Activated T-cell treated with anti-CD3 and anti-CD28 coated beads for 24 hours (primary cell): ENCODE measurements at regions not wholly inside any gene's neighbourhood (a gene's known extent, or its start where the extent isn't known, plus 50 kb on each side); places are given as distances from the start of the nearest gene placed in this dataset.

Experiments used
- DNase-seq: peaks from one replicate; pipeline ENCODE4 v3.0.0-alpha.2; 2020; ENCODE audit warnings: low read depth

GRCh38 chrX:13266641-13267345, 53.1 kb downstream of the ATXN3L start:
- DNase-seq, result no peak

DNA sequence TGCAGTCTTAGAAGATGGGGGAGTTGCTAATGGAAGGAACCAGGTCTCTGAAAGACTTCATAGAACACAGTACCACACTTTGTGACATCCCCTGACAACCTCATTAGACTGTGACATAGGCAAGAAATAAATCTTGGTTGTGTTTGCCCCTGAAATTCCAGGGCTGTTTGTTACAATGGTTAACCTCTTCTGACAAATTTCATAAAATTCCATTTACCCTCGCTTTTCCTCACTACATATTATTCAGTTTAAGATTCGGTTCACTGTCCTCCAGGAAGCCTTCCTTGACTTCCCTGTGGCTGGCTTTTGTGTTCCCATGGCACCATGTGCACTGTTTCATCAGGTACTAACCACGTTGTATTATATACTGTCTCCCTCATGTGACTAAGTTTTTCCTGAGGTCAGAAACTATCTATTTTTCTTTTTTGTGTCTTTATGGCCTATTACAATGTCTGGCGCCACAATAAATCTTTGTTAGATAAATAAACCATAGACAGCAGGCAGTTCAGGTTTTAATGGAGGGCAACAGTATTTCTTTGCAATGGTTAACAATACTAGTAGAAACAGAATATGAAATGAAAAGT, 54.2 kb downstream of the ATXN3L start:
- no peak for DNase-seq

GRCh38 chrX:13265111-13265510, 54.7 kb downstream of the ATXN3L start:
- no peak for DNase-seq

GRCh38 chrX:13263560-13264251, 56.1 kb downstream of the ATXN3L start:
- DNase-seq, result no peak

DNA sequence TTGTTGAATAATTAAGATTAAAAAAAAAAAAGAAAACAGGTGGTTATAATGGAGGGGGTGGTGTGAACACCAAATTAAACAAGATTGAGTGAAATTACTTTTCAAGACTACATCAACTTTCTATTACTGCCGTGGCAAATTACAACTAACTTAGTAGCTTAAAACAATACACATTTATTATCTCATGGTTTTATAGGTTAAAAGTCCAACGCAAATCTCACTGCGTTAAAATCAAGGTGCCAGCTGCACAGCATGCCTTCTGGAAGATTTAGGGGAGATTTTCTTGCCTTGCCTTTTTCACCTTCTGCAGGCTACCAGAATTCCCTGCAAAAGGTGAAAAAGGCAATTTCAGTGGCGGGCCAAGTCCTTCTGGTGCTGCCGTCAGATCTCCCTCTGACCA, 58.5 kb downstream of the ATXN3L start:
- DNase-seq, result no peak

DNA sequence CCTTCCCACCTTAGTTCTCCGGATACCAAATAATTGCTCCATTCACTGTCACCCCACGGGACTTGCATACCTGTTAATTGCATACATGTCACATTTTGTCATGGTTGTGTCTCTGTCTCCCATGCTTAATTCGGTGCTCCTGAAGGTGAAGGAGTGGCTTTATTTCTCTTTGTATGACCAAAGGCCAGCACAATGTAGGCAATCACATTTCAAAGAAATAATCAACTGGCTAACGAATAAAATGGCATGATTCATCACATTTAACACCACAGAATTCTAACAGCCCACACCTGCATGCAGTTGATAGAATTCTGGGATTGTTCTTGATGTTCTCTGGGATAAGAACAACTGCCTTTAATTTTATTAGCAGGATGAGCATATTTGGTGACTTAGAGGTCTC, 59.3 kb downstream of the ATXN3L start:
- no peak for DNase-seq

DNA sequence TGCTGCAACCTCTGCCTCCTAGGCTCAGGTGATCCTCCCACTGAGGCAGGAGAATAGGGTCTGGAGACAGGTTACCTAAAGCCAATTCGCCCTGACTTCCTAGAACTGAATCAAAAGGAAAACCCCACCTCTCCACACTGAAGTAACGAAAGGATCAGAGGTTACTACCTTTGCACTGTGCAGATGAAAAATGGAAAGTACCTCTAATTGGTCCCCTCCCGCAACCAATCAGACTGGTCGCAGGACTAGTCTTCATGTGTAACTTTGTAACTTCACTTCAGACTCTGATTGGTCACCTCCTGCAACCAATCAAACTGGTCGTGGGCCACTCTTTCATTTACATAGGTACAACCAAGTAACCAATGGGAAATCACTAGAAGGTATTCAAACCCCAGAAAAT, 61.1 kb downstream of the ATXN3L start:
- no peak for DNase-seq

DNA sequence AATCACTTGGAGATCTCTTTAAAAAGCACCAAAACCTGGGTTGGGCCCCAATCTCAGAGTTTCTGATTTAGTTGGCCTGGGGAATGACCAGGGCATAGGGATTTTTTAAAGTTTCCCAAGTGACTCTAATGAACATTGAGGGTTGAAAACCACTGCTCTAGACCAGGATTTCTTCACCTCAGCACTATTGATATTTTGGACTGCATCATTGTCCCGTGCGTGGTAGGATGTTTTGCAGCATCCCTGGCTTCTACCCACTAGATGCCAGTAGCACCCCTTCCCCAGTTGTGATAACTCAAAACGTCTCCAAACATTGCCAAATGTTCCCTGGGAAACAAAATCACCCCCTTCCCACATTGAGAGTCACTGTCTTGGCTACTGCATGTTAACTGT, 61.8 kb downstream of the ATXN3L start:
- DNase-seq, result no peak

- DNase-seq, result no peak
Measured at GRCh38 chrX:13257223-13258051, 62.4 kb downstream of the ATXN3L start.

DNA sequence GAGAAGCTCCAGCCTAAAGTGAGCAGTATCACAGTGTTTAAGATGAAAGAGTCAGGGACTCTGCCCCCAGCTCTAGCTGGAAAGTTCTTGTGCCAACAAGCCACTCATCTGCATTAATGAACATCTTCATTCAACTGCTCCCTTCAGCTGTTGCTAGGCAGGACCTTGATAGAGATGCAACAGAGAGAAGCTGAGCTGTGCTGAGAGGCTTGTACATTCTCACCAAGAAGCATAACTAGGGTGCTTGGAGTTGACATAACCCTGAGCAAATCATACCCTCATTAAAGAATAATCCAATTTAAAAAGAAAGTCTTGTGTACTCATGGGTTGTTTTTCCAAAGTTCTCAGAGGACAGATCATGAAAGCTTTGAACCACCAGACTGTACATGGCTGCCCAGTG, 63.2 kb downstream of the ATXN3L start:
- no peak for DNase-seq

DNA sequence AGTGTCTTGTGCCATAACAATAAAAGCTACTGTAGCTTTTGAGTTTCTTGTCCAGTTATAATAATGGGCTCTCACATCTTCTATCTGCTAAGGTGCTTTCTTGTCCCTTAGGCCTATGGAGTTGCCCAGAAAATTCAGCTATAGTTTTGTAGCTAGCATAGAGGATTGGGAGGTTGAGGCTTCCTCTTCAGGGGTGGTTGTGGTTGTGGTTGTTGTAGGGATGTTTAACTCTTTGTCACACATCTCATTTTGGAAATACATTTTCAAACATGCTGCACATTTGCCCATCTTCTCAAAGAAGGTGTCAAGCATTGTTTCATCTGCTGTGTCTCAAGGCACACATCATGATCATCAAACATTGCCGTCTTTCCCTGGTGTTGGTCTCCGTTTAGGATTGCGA, 65.0 kb downstream of the ATXN3L start:
- no peak for DNase-seq

DNA sequence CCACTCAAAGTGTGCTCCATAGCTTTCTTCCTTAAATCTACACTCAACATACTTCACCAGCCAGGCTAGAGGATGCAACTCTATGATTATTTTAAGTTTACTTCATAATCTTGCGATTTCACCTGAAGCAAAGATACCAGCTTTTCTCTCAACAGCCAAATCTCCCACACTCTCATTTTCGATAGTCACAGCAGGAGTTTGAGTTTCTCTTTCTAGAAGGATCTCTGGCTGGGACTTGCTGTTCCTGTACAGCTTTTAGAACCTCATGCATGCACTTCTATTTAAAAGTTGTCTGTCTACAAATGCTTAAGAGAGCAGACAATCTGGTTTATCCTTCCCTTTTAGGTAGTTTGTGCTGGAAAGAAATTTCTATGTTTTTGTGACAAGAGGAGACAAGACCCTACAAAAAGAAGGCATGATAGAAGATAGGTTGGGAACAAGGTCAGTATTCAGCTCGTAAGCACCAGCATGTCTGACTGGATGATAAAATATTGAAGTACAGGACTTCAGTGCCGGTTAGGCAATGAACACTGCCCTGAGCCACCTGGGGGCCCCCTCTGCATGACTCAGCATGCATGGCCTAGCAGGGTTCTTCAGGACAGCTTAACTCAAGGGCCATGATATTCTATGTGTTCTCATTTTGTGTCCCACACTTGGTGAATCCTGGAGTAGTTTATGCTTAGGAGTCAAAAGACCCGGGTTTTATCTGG, 65.6 kb downstream of the ATXN3L start:
- no peak for DNase-seq

- no peak for DNase-seq
Measured at GRCh38 chrX:13253223-13253622, 66.6 kb downstream of the ATXN3L start.

GRCh38 chrX:13252726-13253125, 67.1 kb downstream of the ATXN3L start:
- no peak for DNase-seq

GRCh38 chrX:13250826-13251580, 68.8 kb downstream of the ATXN3L start:
- DNase-seq, result no peak

GRCh38 chrX:13248867-13249486, 70.9 kb downstream of the ATXN3L start:
- no peak for DNase-seq

- no peak for DNase-seq
Measured at GRCh38 chrX:13239272-13239671, 80.6 kb downstream of the ATXN3L start.

- no peak for DNase-seq
Measured at GRCh38 chrX:13235930-13236329, 83.9 kb downstream of the ATXN3L start.

GRCh38 chrX:13232484-13232883, 87.4 kb downstream of the ATXN3L start:
- DNase-seq, result no peak

- DNase-seq, result no peak
Measured at GRCh38 chrX:13226214-13226613, 93.6 kb downstream of the ATXN3L start.
